Hepatocyte (in vitro differentiated cells): ENCODE measurements at regions not wholly inside any gene's neighbourhood (a gene's known extent, or its start where the extent isn't known, plus 50 kb on each side); places are given as distances from the start of the nearest gene placed in this dataset.

Experiments
- DNase-seq: peaks from one replicate; pipeline ENCODE4 v3.0.0-alpha.2; 2016; ENCODE audit warnings: low spot score
- H2AFZ ChIP-seq: fragments of 200-600 bp; sonication (generic); 2 replicates; pipeline ENCODE4 v1.6.0; 2016; ENCODE audit warnings: antibody characterized with exemption, mild to moderate bottlenecking
- H3K27ac ChIP-seq: fragments of 200-600 bp; sonication (generic); 2 replicates; pipeline ENCODE4 v1.5.1; 2016; ENCODE audit warnings: mild to moderate bottlenecking
- H3K27me3 ChIP-seq: fragments of 200-600 bp; sonication (generic); 2 replicates; pipeline ENCODE4 v1.6.1; 2016
- H3K36me3 ChIP-seq: fragments of 200-600 bp; sonication (generic); replicated peaks from 2 replicates; pipeline ENCODE4 v1.5.1; 2016; ENCODE audit warnings: low read depth; ENCODE audit not compliant: insufficient read depth
- H3K4me1 ChIP-seq: fragments of 200-600 bp; sonication (generic); 2 replicates; pipeline ENCODE4 v1.5.1; 2016; ENCODE audit warnings: mild to moderate bottlenecking, moderate library complexity; ENCODE audit not compliant: insufficient read depth
- H3K4me2 ChIP-seq: fragments of 200-600 bp; sonication (generic); 2 replicates; pipeline ENCODE4 v1.6.0; 2016
- H3K4me3 ChIP-seq: fragments of 200-600 bp; sonication (generic); 2 replicates; pipeline ENCODE4 v1.5.1; 2016; ENCODE audit warnings: mild to moderate bottlenecking
- H3K79me2 ChIP-seq: fragments of 200-600 bp; sonication (generic); 2 replicates; pipeline ENCODE4 v1.6.0; 2017; ENCODE audit warnings: mild to moderate bottlenecking
- H3K9me2 ChIP-seq: fragments of 200-600 bp; sonication (generic); replicated peaks from 2 replicates; pipeline ENCODE4 v1.6.0; 2017; ENCODE audit warnings: mild to moderate bottlenecking; ENCODE audit not compliant: insufficient read depth
- H3K9me3 ChIP-seq: fragments of 200-600 bp; sonication (generic); 2 replicates; pipeline ENCODE4 v1.5.1; 2016; ENCODE audit warnings: low read depth, mild to moderate bottlenecking
- H4K20me1 ChIP-seq: fragments of 200-600 bp; sonication (generic); 2 replicates; pipeline ENCODE4 v1.6.0; 2016; ENCODE audit warnings: mild to moderate bottlenecking; ENCODE audit not compliant: insufficient read depth, poor library complexity, severe bottlenecking
- EZH2 ChIP-seq: fragments of 200-600 bp; sonication (generic); IDR thresholded peaks from 2 replicates; pipeline ENCODE4 v1.6.1; 2016; ENCODE audit warnings: antibody characterized with exemption, mild to moderate bottlenecking, borderline replicate concordance
- EZH2phosphoT487 ChIP-seq: fragments of 200-600 bp; sonication (generic); IDR thresholded peaks from one replicate; pipeline ENCODE4 v1.6.1; 2018; ENCODE audit warnings: antibody characterized with exemption, mild to moderate bottlenecking, low read depth, moderate library complexity; ENCODE audit not compliant: unreplicated experiment, severe bottlenecking
- WGBS: methylation state at CpG from one replicate; pipeline ENCODE4 v1.1.6; 2016; ENCODE audit warnings: low lambda C conversion rate; ENCODE audit errors: missing lambda C conversion rate; 5-methylcytosine and 5-hydroxymethylcytosine counted together
- TF ChIP-seq, protein P1 (sequence below): fragments of 200-600 bp; sonication (generic); IDR thresholded peaks from 2 replicates; pipeline ENCODE4 v1.5.1; 2016; ENCODE audit warnings: antibody characterized with exemption, mild to moderate bottlenecking; ENCODE audit not compliant: poor library complexity

DNA sequence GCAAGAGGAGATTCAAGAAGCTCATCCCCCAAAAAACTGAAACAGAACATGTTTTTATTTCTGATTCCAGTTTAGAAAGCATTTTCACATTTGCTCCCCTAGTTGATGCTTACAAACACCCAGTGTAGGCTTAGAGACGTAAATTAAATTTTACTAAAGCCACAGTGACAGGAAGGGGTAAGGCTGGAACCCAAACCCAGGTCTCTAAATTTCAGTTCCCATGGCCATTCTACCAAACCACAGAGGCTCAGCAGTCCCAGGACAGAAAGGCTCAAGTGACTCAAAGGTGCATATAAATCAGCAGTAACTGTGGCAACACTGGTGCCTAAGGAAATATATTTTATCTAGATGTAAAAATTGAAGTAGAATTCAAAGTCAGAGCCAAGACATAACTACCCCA lies 128.7 kb downstream of the CEP120 start:
- Histone ChIP-seq H3K36me3 (no peaks in the 10 kb centered on the region), H3K4me1 (no peaks in the 10 kb centered on the region), H2AFZ (no peak overlapping the region), H3K27me3 (no peaks in the 10 kb centered on the region), H3K9me2 (no peaks in the 10 kb centered on the region), H3K4me3 (no peak overlapping the region), H3K9me3 (no peaks in the 10 kb centered on the region), H3K4me2 (no peak overlapping the region), H4K20me1 (no peaks in the 10 kb centered on the region), H3K27ac (no peak overlapping the region), H3K79me2 (no peaks in the 10 kb centered on the region)
- 90% methylated on average over 1 of the region's 1 CpG for WGBS
- no peak for TF ChIP-seq EZH2
- no peak for TF ChIP-seq EZH2phosphoT487
- TF ChIP-seq, protein P1, sequence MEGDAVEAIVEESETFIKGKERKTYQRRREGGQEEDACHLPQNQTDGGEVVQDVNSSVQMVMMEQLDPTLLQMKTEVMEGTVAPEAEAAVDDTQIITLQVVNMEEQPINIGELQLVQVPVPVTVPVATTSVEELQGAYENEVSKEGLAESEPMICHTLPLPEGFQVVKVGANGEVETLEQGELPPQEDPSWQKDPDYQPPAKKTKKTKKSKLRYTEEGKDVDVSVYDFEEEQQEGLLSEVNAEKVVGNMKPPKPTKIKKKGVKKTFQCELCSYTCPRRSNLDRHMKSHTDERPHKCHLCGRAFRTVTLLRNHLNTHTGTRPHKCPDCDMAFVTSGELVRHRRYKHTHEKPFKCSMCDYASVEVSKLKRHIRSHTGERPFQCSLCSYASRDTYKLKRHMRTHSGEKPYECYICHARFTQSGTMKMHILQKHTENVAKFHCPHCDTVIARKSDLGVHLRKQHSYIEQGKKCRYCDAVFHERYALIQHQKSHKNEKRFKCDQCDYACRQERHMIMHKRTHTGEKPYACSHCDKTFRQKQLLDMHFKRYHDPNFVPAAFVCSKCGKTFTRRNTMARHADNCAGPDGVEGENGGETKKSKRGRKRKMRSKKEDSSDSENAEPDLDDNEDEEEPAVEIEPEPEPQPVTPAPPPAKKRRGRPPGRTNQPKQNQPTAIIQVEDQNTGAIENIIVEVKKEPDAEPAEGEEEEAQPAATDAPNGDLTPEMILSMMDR: no peak
- no peak for DNase-seq

GRCh38 chr5:123289210-123289609 lies 134.0 kb downstream of the CEP120 start:
- Histone ChIP-seq H3K4me2 (no peak overlapping the region), H3K9me3 (no peaks in the 10 kb centered on the region), H3K4me3 (no peak overlapping the region), H2AFZ (no peak overlapping the region), H3K9me2 (no peaks in the 10 kb centered on the region), H3K36me3 (no peaks in the 10 kb centered on the region), H3K79me2 (no peaks in the 10 kb centered on the region), H3K27me3 (peaks cover 6% of the 10 kb centered on the region), H4K20me1 (no peaks in the 10 kb centered on the region), H3K4me1 (peaks cover 7% of the 10 kb centered on the region), H3K27ac (no peak overlapping the region)
- TF ChIP-seq, protein P1: no peak
- no peak for TF ChIP-seq EZH2phosphoT487
- TF ChIP-seq EZH2: no peak
- DNase-seq: no peak

GRCh38 chr5:123287881-123288280 lies 135.3 kb downstream of the CEP120 start:
- Histone ChIP-seq H3K27ac (no peak overlapping the region), H3K4me2 (peak overlapping the region; percentile 84), H4K20me1 (no peaks in the 10 kb centered on the region), H3K4me1 (peaks cover 17% of the 10 kb centered on the region), H3K36me3 (no peaks in the 10 kb centered on the region), H3K79me2 (no peaks in the 10 kb centered on the region), H2AFZ (no peak overlapping the region), H3K9me2 (no peaks in the 10 kb centered on the region), H3K27me3 (peaks cover 6% of the 10 kb centered on the region), H3K9me3 (no peaks in the 10 kb centered on the region), H3K4me3 (no peak overlapping the region)
- DNase-seq: no peak
- TF ChIP-seq EZH2phosphoT487: no peak
- no peak for TF ChIP-seq EZH2
- TF ChIP-seq, protein P1: no peak

DNA sequence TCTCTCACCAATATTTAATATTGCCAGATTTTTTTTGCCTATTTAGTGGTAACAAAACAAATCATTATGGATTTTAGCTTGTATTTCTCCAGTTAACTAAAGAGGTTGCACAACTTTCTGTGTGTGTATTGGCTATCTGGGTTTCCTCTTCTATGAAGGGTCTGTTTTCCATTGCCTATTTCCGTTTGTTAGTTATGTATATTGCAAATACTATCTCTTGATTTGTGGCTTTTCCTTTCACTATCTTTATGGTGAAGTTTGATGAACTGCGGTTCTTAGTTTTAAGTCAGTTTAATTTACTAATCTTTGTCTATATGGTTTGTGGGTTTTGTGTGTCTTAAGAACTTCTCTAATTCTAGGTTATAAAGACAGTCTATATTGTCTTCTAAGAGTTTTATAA lies 136.3 kb downstream of the CEP120 start:
- Histone ChIP-seq H3K4me3 (no peak overlapping the region), H3K4me2 (peak overlapping the region; percentile 84), H3K9me2 (no peaks in the 10 kb centered on the region), H4K20me1 (no peaks in the 10 kb centered on the region), H3K36me3 (no peaks in the 10 kb centered on the region), H3K4me1 (peaks cover 24% of the 10 kb centered on the region), H2AFZ (no peak overlapping the region), H3K27me3 (peaks cover 6% of the 10 kb centered on the region), H3K27ac (peak overlapping the region; percentile 89), H3K79me2 (no peaks in the 10 kb centered on the region), H3K9me3 (no peaks in the 10 kb centered on the region)
- TF ChIP-seq, protein P1: no peak
- no peak for TF ChIP-seq EZH2
- no peak for TF ChIP-seq EZH2phosphoT487
- 54% methylated on average over 2 of the region's 2 CpGs for WGBS
- no peak for DNase-seq
